ENCODE measurements at regions not wholly inside any gene's neighbourhood (a gene's known extent, or its start where the extent isn't known, plus 50 kb on each side); places are given as distances from the start of the nearest gene placed in this dataset.

DNA sequence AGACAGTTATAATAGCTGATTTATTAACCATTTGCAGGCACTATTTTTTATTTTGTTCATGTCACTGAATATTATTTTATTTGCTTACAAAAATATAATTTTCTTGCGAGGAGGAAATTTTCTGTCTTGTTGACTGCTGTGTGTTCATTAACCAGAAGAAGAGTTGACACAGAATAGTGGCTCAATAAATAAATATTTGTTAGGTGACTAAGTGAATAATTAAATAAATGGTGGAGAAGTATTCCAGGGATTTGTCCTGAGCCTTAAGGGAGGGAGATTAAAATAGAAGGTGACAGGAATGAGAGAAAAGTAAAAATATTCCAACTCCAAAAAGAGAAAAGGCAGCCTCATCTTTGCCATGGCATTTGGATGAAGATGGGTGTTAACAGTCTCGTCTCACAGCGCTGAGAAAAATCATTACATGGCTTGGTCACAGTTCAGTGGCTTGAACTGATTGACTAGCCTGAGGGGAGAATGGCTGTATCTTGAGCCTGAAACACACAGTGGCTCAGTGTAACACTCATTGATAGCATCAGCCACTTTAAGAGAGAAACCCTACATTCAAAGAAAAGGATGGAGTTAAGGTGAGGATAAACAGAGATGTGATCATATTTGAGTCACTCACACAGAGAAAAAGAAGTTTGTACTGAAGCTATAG, 449.9 kb upstream of the NAALADL2 start:
- TF ChIP-seq, protein P1, sequence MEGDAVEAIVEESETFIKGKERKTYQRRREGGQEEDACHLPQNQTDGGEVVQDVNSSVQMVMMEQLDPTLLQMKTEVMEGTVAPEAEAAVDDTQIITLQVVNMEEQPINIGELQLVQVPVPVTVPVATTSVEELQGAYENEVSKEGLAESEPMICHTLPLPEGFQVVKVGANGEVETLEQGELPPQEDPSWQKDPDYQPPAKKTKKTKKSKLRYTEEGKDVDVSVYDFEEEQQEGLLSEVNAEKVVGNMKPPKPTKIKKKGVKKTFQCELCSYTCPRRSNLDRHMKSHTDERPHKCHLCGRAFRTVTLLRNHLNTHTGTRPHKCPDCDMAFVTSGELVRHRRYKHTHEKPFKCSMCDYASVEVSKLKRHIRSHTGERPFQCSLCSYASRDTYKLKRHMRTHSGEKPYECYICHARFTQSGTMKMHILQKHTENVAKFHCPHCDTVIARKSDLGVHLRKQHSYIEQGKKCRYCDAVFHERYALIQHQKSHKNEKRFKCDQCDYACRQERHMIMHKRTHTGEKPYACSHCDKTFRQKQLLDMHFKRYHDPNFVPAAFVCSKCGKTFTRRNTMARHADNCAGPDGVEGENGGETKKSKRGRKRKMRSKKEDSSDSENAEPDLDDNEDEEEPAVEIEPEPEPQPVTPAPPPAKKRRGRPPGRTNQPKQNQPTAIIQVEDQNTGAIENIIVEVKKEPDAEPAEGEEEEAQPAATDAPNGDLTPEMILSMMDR (IDR thresholded peaks at IDR 0.05; ENCODE audit: insufficient read depth, low read length, poor library complexity, severe bottlenecking), result no peak
- TF ChIP-seq EZH2phosphoT487 (conservative IDR thresholded peaks at IDR 0.05; ENCODE audit: low read length), result no peak
